SK-N-SH treated with all-trans-retinoic acid at 6 μM for 48 hours (cell line): ENCODE measurements at regions not wholly inside any gene's neighbourhood (a gene's known extent, or its start where the extent isn't known, plus 50 kb on each side); places are given as distances from the start of the nearest gene placed in this dataset.

Source experiments
- ATAC-seq: fragments of 200-7000 bp; cut with Tn5 transposase; 3 replicates; pipeline ENCODE4 v1.9.1; 2020; ENCODE audit warnings: mild to moderate bottlenecking, moderate library complexity
- CSDC2 ChIP-seq: fragments of 250-450 bp; sonication (Bioruptor Pico); IDR thresholded peaks from 2 replicates; pipeline ENCODE4 v1.5.0; 2020; ENCODE audit warnings: mild to moderate bottlenecking, moderate library complexity
- ISL1 ChIP-seq: fragments of 250-450 bp; sonication (Bioruptor Pico); IDR thresholded peaks from 2 replicates; pipeline ENCODE4 v2.1.2; 2022; ENCODE audit warnings: mild to moderate bottlenecking, moderate library complexity
- OSR1 ChIP-seq: fragments of 250-450 bp; sonication (Bioruptor Pico); IDR thresholded peaks from 2 replicates; pipeline ENCODE4 v1.8.0; 2022; ENCODE audit warnings: moderate library complexity, mild to moderate bottlenecking, inconsistent platforms
- POU6F1 ChIP-seq: fragments of 250-450 bp; sonication (Bioruptor Pico); IDR thresholded peaks from 2 replicates; pipeline ENCODE4 v1.8.0; 2021; ENCODE audit warnings: low read depth, mild to moderate bottlenecking, moderate library complexity, borderline replicate concordance
- SNAI2 ChIP-seq: fragments of 250-450 bp; sonication (Bioruptor Pico); IDR thresholded peaks from 2 replicates; pipeline ENCODE4 v1.5.0; 2020; ENCODE audit warnings: mild to moderate bottlenecking, moderate library complexity
- ZFP3 ChIP-seq: fragments of 250-450 bp; sonication (Bioruptor Pico); IDR thresholded peaks from 2 replicates; pipeline ENCODE4 v1.5.0; 2020; ENCODE audit warnings: mild to moderate bottlenecking, moderate library complexity
- ZFP30 ChIP-seq: fragments of 450-650 bp; formaldehyde crosslinking; IDR thresholded peaks from 2 replicates; pipeline ENCODE4 v1.5.0; 2022; ENCODE audit warnings: mild to moderate bottlenecking, moderate library complexity

- no peak for TF ChIP-seq POU6F1
- TF ChIP-seq SNAI2 (CRISPR knock-in tag): peak; percentile 60; the same call in 1 of the 2 replicates
- TF ChIP-seq ZFP3: 0 out of 2 replicates have a peak, but pooled peaks have one; percentile 27
- TF ChIP-seq CSDC2: 0 out of 2 replicates have a peak, but pooled peaks have one; percentile 30
- no peak for TF ChIP-seq OSR1 (CRISPR knock-in tag)
- TF ChIP-seq ISL1: no peak
- no peak for TF ChIP-seq ZFP30 (CRISPR knock-in tag)
- ATAC-seq: peak; percentile 99
These were observed 51.1 kb upstream of the ZNRF4 start for GRCh38 chr19:5403968-5404640.
